OCI-LY1 (cell line): ENCODE measurements at regions not wholly inside any gene's neighbourhood (a gene's known extent, or its start where the extent isn't known, plus 50 kb on each side); places are given as distances from the start of the nearest gene placed in this dataset.

Experiments used
- H2AFZ ChIP-seq: fragments of 200-600 bp; sonication (generic), shearing (Covaris generic); 2 replicates; pipeline ENCODE4 v1.6.0; 2014; ENCODE audit warnings: antibody characterized with exemption, mild to moderate bottlenecking, low read length
- H3F3A ChIP-seq: fragments of 200-600 bp; sonication (generic), shearing (Covaris generic); 2 replicates; pipeline ENCODE4 v1.6.0; 2014; ENCODE audit warnings: mild to moderate bottlenecking, antibody characterized with exemption, low read length, moderate library complexity; ENCODE audit not compliant: insufficient read depth
- H3K27ac ChIP-seq: fragments of 200-600 bp; sonication (generic); 2 replicates; pipeline ENCODE4 v1.5.1; 2014; ENCODE audit warnings: low read length, mixed run types, mild to moderate bottlenecking, low read depth; ENCODE audit not compliant: poor library complexity, severe bottlenecking
- H3K27me3 ChIP-seq: fragments of 200-600 bp; sonication (generic); 2 replicates; pipeline ENCODE4 v1.6.0; 2014; ENCODE audit warnings: antibody characterized with exemption, mild to moderate bottlenecking, low read length, moderate library complexity; ENCODE audit not compliant: insufficient read depth
- H3K36me3 ChIP-seq: fragments of 200-600 bp; sonication (generic); 2 replicates; pipeline ENCODE4 v1.6.1; 2014; ENCODE audit warnings: mild to moderate bottlenecking, antibody characterized with exemption, low read length, moderate library complexity, mixed read lengths; ENCODE audit not compliant: insufficient read depth
- H3K4me1 ChIP-seq: fragments of 200-600 bp; sonication (generic); 2 replicates; pipeline ENCODE4 v1.5.1; 2014; ENCODE audit warnings: mild to moderate bottlenecking, low read length, moderate library complexity; ENCODE audit not compliant: insufficient read depth, severe bottlenecking
- H3K4me2 ChIP-seq: fragments of 200-600 bp; sonication (generic), shearing (Covaris generic); 2 replicates; pipeline ENCODE4 v1.6.1; 2014; ENCODE audit warnings: low read length
- H3K4me3 ChIP-seq: fragments of 200-600 bp; sonication (generic); 2 replicates; pipeline ENCODE4 v1.5.1; 2014; ENCODE audit warnings: low read length, low read depth, mild to moderate bottlenecking, mixed read lengths; ENCODE audit not compliant: poor library complexity, severe bottlenecking
- H3K79me2 ChIP-seq: fragments of 200-600 bp; shearing (Covaris generic); 2 replicates; pipeline ENCODE4 v1.6.1; 2016; ENCODE audit warnings: mixed run types, low read length, mixed read lengths; ENCODE audit not compliant: insufficient read depth
- H3K9ac ChIP-seq: fragments of 200-600 bp; sonication (generic), shearing (Covaris generic); 2 replicates; pipeline ENCODE4 v1.6.1; 2014; ENCODE audit warnings: mild to moderate bottlenecking, low read length, mixed read lengths
- H3K9me2 ChIP-seq: fragments of 200-600 bp; sonication (generic), shearing (Covaris generic); 2 replicates; pipeline ENCODE4 v1.6.1; 2014; ENCODE audit warnings: low read depth, mild to moderate bottlenecking, low read length, mixed read lengths
- H3K9me3 ChIP-seq: fragments of 200-600 bp; shearing (Covaris generic); 2 replicates; pipeline ENCODE4 v1.6.1; 2014; ENCODE audit warnings: low read length, mixed read lengths
- H4K20me1 ChIP-seq: fragments of 200-600 bp; sonication (generic), shearing (Covaris generic); 2 replicates; pipeline ENCODE4 v1.6.0; 2016; ENCODE audit warnings: mild to moderate bottlenecking, low read length; ENCODE audit not compliant: insufficient read depth
- EZH2 ChIP-seq: fragments of 200-600 bp; sonication (generic), shearing (Covaris generic); IDR thresholded peaks from 2 replicates; pipeline ENCODE4 v1.8.0; 2017; ENCODE audit warnings: borderline replicate concordance, mixed run types, mild to moderate bottlenecking, antibody characterized with exemption, low read length, moderate library complexity, mixed read lengths
- TF ChIP-seq, protein P1 (sequence below): fragments of 200-600 bp; sonication (generic), shearing (Covaris generic); IDR thresholded peaks from 2 replicates; pipeline ENCODE4 v1.5.1; 2017; ENCODE audit warnings: mild to moderate bottlenecking, antibody characterized with exemption, low read length, moderate library complexity, mixed read lengths

DNA sequence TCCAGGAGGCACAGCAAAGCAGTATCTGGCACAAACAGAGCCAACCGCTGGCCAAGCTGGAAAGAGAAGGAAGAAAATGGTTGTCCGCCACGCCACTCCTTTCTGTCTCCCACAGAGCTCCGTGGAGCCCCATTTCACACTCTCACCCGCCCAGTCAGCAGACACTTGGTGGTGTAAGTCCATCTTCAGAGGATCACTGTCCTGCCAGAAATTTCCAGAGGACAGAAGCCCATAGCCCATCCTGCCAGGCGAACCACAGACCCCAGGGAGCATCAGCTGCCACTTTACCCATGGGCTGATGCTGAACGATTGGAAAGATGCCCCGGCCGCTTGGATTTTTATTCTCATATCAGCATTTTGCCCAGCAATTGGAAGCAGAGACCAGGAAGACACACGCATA, 144.7 kb upstream of the LYZL2 start:
- Histone ChIP-seq H3K27ac (no peak overlapping the region), H3K9me3 (peaks cover 10% of the 10 kb centered on the region), H3K79me2 (no peaks in the 10 kb centered on the region), H3F3A (no peaks in the 10 kb centered on the region), H3K27me3 (no peaks in the 10 kb centered on the region), H3K9me2 (no peaks in the 10 kb centered on the region), H3K4me1 (no peaks in the 10 kb centered on the region), H4K20me1 (no peaks in the 10 kb centered on the region), H3K4me2 (no peak overlapping the region), H2AFZ (no peak overlapping the region), H3K9ac (no peak overlapping the region), H3K4me3 (no peak overlapping the region), H3K36me3 (no peaks in the 10 kb centered on the region)
- TF ChIP-seq EZH2: no peak
- TF ChIP-seq, protein P1, sequence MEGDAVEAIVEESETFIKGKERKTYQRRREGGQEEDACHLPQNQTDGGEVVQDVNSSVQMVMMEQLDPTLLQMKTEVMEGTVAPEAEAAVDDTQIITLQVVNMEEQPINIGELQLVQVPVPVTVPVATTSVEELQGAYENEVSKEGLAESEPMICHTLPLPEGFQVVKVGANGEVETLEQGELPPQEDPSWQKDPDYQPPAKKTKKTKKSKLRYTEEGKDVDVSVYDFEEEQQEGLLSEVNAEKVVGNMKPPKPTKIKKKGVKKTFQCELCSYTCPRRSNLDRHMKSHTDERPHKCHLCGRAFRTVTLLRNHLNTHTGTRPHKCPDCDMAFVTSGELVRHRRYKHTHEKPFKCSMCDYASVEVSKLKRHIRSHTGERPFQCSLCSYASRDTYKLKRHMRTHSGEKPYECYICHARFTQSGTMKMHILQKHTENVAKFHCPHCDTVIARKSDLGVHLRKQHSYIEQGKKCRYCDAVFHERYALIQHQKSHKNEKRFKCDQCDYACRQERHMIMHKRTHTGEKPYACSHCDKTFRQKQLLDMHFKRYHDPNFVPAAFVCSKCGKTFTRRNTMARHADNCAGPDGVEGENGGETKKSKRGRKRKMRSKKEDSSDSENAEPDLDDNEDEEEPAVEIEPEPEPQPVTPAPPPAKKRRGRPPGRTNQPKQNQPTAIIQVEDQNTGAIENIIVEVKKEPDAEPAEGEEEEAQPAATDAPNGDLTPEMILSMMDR: no peak

DNA sequence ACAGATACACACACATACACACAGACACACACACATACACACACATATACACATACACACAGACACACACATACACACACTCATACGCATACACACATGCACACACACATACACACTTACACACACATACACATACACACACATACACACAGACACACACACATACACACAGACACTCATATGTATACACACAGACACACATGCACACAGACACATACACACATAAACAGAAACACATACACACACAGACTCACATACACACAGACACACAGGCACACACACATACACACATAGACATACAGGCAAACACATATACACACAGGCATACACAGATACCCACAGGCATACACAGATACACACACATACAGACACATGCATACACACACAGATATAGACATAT, 143.9 kb upstream of the LYZL2 start:
- H3K27ac ChIP-seq: no peak overlapping the region
- H2AFZ ChIP-seq: no peak overlapping the region
- H3K79me2 ChIP-seq: no peaks in the 10 kb centered on the region
- no peaks in the 10 kb centered on the region for H3K9me2 ChIP-seq
- H4K20me1 ChIP-seq: no peaks in the 10 kb centered on the region
- H3K4me2 ChIP-seq: no peak overlapping the region
- no peak overlapping the region for H3K4me3 ChIP-seq
- H3F3A ChIP-seq: no peaks in the 10 kb centered on the region
- no peak overlapping the region for H3K9ac ChIP-seq
- no peak for TF ChIP-seq EZH2
- TF ChIP-seq, protein P1: no peak
- peaks cover 10% of the 10 kb centered on the region for H3K9me3 ChIP-seq
- no peaks in the 10 kb centered on the region for H3K4me1 ChIP-seq
- no peaks in the 10 kb centered on the region for H3K36me3 ChIP-seq
- no peaks in the 10 kb centered on the region for H3K27me3 ChIP-seq

DNA sequence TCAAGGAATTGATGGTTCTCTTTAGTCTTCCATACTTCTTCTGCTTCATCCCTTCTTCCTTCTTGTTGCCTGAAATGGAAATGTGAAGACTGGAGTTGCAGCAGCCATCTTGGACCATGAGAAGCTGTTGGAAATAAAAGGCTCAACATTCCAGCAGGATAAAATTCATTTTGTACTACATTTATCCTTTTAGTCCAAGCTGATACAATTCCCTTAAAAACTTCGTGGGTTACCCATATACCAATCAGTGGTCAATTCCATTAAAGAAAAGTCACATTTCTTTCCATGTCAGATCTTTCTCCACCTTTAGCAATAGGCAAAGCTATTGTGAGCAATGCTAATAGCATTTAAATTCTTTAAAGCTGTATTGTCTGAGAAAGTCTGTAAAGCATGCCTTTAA, 141.3 kb upstream of the LYZL2 start:
- H3K4me2 ChIP-seq: no peak overlapping the region
- H3K9me3 ChIP-seq: peaks cover 10% of the 10 kb centered on the region
- no peaks in the 10 kb centered on the region for H3K9me2 ChIP-seq
- no peaks in the 10 kb centered on the region for H3K36me3 ChIP-seq
- H4K20me1 ChIP-seq: no peaks in the 10 kb centered on the region
- no peaks in the 10 kb centered on the region for H3K79me2 ChIP-seq
- no peaks in the 10 kb centered on the region for H3K4me1 ChIP-seq
- H3K9ac ChIP-seq: no peak overlapping the region
- H3K27me3 ChIP-seq: no peaks in the 10 kb centered on the region
- no peak overlapping the region for H3K27ac ChIP-seq
- TF ChIP-seq EZH2: no peak
- TF ChIP-seq, protein P1: no peak
- no peaks in the 10 kb centered on the region for H3F3A ChIP-seq
- no peak overlapping the region for H3K4me3 ChIP-seq
- H2AFZ ChIP-seq: no peak overlapping the region
